ENCODE measurements at regions not wholly inside any gene's neighbourhood (a gene's known extent, or its start where the extent isn't known, plus 50 kb on each side); places are given as distances from the start of the nearest gene placed in this dataset.

DNA sequence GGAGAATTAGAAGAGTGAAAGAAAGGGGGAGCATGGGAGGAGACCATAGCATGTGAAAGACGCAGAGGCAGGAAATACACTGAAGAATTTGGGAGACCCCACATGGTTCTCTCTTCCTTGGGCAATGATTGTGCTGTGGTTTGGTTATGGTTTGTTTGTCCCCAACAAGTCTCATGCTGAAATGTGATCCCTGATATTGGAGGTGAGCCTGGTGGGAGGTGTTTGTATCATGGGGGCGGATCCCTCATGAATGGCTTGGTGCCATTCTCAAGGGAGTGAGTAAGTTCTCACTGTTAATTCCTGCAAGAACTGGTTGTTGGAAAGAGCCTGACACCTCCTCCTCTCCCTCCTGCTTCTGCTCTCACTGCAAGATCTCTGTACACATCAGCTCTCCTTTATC is 78.6 kb upstream of the RAI2 start:
- Histone ChIP-seq H3K27ac (no peak overlapping the region), H3K9me3 (ENCODE audit: severe bottlenecking) (no peaks in the 10 kb centered on the region), H3K36me3 (no peaks in the 10 kb centered on the region), H3K27me3 (ENCODE audit: insufficient read depth, low read depth, severe bottlenecking) (peaks cover 52% of the 10 kb centered on the region), H3K4me3 (ENCODE audit: low read depth, low read length) (no peak overlapping the region)
- DNase-seq = no peak
- TF ChIP-seq, protein P1, sequence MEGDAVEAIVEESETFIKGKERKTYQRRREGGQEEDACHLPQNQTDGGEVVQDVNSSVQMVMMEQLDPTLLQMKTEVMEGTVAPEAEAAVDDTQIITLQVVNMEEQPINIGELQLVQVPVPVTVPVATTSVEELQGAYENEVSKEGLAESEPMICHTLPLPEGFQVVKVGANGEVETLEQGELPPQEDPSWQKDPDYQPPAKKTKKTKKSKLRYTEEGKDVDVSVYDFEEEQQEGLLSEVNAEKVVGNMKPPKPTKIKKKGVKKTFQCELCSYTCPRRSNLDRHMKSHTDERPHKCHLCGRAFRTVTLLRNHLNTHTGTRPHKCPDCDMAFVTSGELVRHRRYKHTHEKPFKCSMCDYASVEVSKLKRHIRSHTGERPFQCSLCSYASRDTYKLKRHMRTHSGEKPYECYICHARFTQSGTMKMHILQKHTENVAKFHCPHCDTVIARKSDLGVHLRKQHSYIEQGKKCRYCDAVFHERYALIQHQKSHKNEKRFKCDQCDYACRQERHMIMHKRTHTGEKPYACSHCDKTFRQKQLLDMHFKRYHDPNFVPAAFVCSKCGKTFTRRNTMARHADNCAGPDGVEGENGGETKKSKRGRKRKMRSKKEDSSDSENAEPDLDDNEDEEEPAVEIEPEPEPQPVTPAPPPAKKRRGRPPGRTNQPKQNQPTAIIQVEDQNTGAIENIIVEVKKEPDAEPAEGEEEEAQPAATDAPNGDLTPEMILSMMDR (IDR thresholded peaks at IDR 0.05; ENCODE audit: low read depth, low read length) = no peak

DNA sequence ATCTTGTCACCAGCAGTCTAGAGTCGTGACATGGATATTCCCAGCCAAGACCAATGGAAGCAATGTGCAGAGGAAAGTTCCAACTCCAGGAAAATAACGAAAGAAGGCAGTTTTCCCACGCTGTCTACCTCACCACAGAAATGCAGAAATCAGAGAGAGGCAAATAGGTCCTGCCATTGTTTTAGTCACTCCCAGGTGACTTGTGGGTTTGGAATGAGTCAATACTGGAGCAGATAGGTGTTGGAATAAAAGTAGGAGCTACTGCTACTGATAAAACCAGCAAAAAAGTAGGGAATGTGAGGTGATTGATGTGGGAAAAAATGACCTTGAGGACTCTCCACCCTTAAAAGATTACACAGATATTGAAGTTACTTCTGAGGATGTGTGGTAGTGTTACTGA is 72.8 kb upstream of the RAI2 start:
- Histone ChIP-seq H3K36me3 (no peaks in the 10 kb centered on the region), H3K4me3 (ENCODE audit: low read depth, low read length) (no peak overlapping the region), H3K27me3 (ENCODE audit: insufficient read depth, low read depth, severe bottlenecking) (peaks cover 48% of the 10 kb centered on the region), H3K27ac (no peak overlapping the region), H3K9me3 (ENCODE audit: severe bottlenecking) (no peaks in the 10 kb centered on the region)
- no peak for DNase-seq
- TF ChIP-seq, protein P1 (IDR thresholded peaks at IDR 0.05; ENCODE audit: low read depth, low read length) = no peak

DNA sequence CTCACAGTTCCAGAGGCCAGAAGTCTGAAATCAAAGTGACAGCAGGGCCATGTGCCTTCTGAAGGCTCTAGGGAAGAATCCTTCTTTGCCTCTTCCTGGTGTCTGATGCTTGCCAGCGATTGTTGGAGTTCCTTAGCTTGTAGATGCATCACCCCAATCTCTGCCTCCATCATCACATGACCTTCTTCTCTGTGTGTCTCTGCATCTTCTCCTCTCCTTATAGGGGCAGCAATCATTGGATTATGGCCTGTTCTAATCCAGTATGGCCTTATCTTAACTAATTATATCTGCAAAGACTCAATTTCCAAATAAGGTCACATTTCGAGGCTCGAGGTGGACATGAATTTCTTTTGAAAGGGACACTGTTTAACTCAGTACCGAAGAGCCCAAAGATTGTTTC is 71.7 kb upstream of the RAI2 start:
- H3K36me3 ChIP-seq = no peaks in the 10 kb centered on the region
- TF ChIP-seq, protein P1 (IDR thresholded peaks at IDR 0.05; ENCODE audit: low read depth, low read length) = no peak
- DNase-seq = no peak
- no peak overlapping the region for H3K27ac ChIP-seq
- peaks cover 46% of the 10 kb centered on the region for H3K27me3 ChIP-seq (ENCODE audit: insufficient read depth, low read depth, severe bottlenecking)
- no peaks in the 10 kb centered on the region for H3K9me3 ChIP-seq (ENCODE audit: severe bottlenecking)
- no peak overlapping the region for H3K4me3 ChIP-seq (ENCODE audit: low read depth, low read length)

DNA sequence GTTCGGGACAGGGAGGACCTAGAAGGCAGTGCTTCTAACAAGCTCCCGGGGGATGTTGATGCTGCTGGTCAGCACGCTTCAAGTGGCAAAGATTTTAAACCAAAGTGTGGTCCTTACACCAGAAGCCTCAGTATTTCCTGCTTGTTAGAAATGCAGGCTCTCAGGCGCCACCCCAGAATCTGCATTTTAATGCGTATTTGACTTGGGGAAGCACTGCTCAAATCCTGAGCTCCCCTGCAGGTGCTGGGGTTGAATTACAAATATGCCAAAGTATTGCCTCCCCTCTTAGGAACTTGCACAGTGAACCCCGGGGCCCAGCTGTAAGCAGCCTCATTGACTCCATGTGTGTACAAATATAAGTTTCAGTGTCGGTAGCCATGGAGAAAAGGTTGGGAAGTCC is 70.8 kb upstream of the RAI2 start:
- Histone ChIP-seq H3K27me3 (ENCODE audit: insufficient read depth, low read depth, severe bottlenecking) (peaks cover 42% of the 10 kb centered on the region), H3K36me3 (no peaks in the 10 kb centered on the region), H3K27ac (no peak overlapping the region), H3K4me3 (ENCODE audit: low read depth, low read length) (no peak overlapping the region), H3K9me3 (ENCODE audit: severe bottlenecking) (no peaks in the 10 kb centered on the region)
- no peak for DNase-seq
- TF ChIP-seq, protein P1 (IDR thresholded peaks at IDR 0.05; ENCODE audit: low read depth, low read length) = no peak

DNA sequence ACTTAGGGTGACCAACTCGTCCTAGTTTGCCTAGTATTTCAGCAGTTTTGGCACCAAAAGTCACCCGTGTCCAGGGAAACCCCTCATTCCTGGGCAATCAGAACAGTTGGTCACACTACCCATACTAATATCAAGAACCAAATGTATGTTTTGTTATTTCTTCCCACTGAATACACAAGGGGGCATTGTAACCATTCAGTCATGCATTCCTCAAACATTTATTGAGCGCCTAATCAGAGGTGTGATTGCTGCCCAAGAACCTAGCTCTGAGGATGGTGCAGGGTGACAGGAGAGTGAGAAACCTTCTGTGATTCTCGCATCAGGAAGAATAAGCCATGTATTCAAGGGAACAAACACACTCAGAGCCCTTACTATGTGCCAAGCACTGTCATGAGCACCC is 69.8 kb upstream of the RAI2 start:
- Histone ChIP-seq H3K4me3 (ENCODE audit: low read depth, low read length) (no peak overlapping the region), H3K27ac (no peak overlapping the region), H3K36me3 (no peaks in the 10 kb centered on the region), H3K27me3 (ENCODE audit: insufficient read depth, low read depth, severe bottlenecking) (peaks cover 46% of the 10 kb centered on the region), H3K9me3 (ENCODE audit: severe bottlenecking) (no peaks in the 10 kb centered on the region)
- TF ChIP-seq, protein P1 (IDR thresholded peaks at IDR 0.05; ENCODE audit: low read depth, low read length) = no peak
- DNase-seq = no peak

DNA sequence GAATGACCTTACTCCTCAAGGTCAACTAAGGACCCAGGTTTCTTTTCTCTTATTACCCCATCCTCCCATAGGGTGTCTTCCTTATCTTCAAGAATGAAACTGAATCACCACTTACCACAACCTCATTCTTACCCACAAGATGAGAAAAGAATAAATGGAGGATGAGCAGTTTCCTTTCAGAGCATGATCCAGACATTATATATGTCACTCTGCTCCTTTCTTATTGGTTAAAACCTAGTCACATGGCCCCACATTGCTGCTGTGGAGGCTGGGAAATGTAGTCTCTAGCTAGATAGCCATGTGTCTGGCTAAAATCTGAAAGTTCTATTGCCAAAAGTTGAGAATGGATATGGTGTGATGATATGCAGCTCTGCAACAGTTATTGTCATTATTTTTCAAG is 62.4 kb upstream of the RAI2 start:
- TF ChIP-seq, protein P1 (IDR thresholded peaks at IDR 0.05; ENCODE audit: low read depth, low read length) = no peak
- no peak for DNase-seq
- H3K27ac ChIP-seq = no peak overlapping the region

More for the DNA sequence above, 62.4 kb upstream of the RAI2 start:
- H3K36me3 ChIP-seq = no peaks in the 10 kb centered on the region
- H3K27me3 ChIP-seq (ENCODE audit: insufficient read depth, low read depth, severe bottlenecking) = peaks cover 70% of the 10 kb centered on the region
- no peak overlapping the region for H3K4me3 ChIP-seq (ENCODE audit: low read depth, low read length)
- H3K9me3 ChIP-seq (ENCODE audit: severe bottlenecking) = no peaks in the 10 kb centered on the region

Measured in WERI-Rb-1 (cell line).